K562 (cell line): ENCODE measurements at regions not wholly inside any gene's neighbourhood (a gene's known extent, or its start where the extent isn't known, plus 50 kb on each side); places are given as distances from the start of the nearest gene placed in this dataset.

Source experiments
- ATAC-seq: fragments of 200-7000 bp; cut with Tn5 transposase; 3 replicates; pipeline ENCODE4 v1.9.1; 2020; ENCODE audit warnings: moderate library complexity
- BruUV-seq: library from RNA; stranded (reverse); fragments of 400-500 nt; replicated peaks from 2 replicates; lab custom pipeline; 2021; lab: Mats Ljungman, UMichigan
- CTCF ChIA-PET: fragments of 300-600 bp; formaldehyde crosslinking; extraction: SDS; loops from one replicate; lab custom pipeline; 2021; ENCODE audit warnings: low intra/inter-chr PET ratio; lab: Yijun Ruan, JAX
- POLR2A ChIA-PET: fragments of 300-600, 350-650 bp; sonication (Branson Sonifier 250); formaldehyde crosslinking; extraction: SDS; loops from one replicate; lab custom pipeline; 2021; ENCODE audit warnings: antibody characterized with exemption, inconsistent platforms; lab: Yijun Ruan, JAX
- DNase-seq, 4 experiments: peaks; one replicate each; pipeline versions ENCODE4 v3.0.0 to v3.0.0-alpha.2; 2011 to 2018; ENCODE audit warnings: low spot score in 3 of 4, mixed read lengths in 3 of 4; ENCODE audit errors: extremely low read depth in 1 of 4
- FAIRE-seq: peaks from 2 replicates; lab custom pipeline; 2011; peaks lifted over from hg19 to GRCh38; lab: Jason Lieb, UNC
- H2AFZ ChIP-seq: 2 replicates; pipeline ENCODE4 v1.6.0; 2011; ENCODE audit warnings: low read depth, low read length, control low read depth, inconsistent platforms
- H3K27ac ChIP-seq: fragments of 200-600 bp; 3 replicates; pipeline ENCODE4 v1.8.0; 2011; ENCODE audit warnings: low read depth, mild to moderate bottlenecking, control low read depth, inconsistent platforms, low read length, moderate library complexity, mixed read lengths; ENCODE audit errors: extremely low read depth
- H3K27me3 ChIP-seq, 2 experiments: fragments of 300-600 bp in 1 of 2; 2 replicates in 1 of 2; 3 replicates in 1 of 2; pipeline versions ENCODE4 v1.6.0 to v1.8.0; 2011; ENCODE audit warnings: inconsistent platforms in 2 of 2, low read length in 2 of 2, mild to moderate bottlenecking in 1 of 2, mixed read lengths in 1 of 2, moderate library complexity in 1 of 2; ENCODE audit not compliant: control insufficient read depth in 2 of 2, insufficient read depth in 2 of 2
- H3K36me3 ChIP-seq: fragments of 300-600 bp; 3 replicates; pipeline ENCODE4 v1.8.0; 2011; ENCODE audit warnings: mild to moderate bottlenecking, low read length, inconsistent platforms; ENCODE audit not compliant: control insufficient read depth, insufficient read depth
- H3K4me1 ChIP-seq, 2 experiments: fragments of 200-600 bp in 1 of 2; replicated peaks in 1 of 2; 2 replicates in 1 of 2; 3 replicates in 1 of 2; pipeline versions ENCODE4 v1.5.1 to v1.8.0; 2011; ENCODE audit warnings: inconsistent platforms in 2 of 2, low read length in 2 of 2, mild to moderate bottlenecking in 1 of 2, mixed read lengths in 1 of 2, moderate library complexity in 1 of 2; ENCODE audit not compliant: control insufficient read depth in 2 of 2, insufficient read depth in 2 of 2
- H3K4me2 ChIP-seq: 2 replicates; pipeline ENCODE4 v1.6.1; 2011; ENCODE audit warnings: low read length, control low read depth, inconsistent platforms, mixed read lengths; ENCODE audit not compliant: insufficient read depth
- H3K4me3 ChIP-seq: fragments of 200-600 bp; sonication (generic), shearing (Covaris generic); 2 replicates; pipeline ENCODE4 v1.5.1; 2016; ENCODE audit warnings: control low read depth, inconsistent platforms
- H3K79me2 ChIP-seq: fragments of 200-600 bp; 3 replicates; pipeline ENCODE4 v1.8.0; 2011; ENCODE audit warnings: low read length, inconsistent platforms; ENCODE audit not compliant: control insufficient read depth, insufficient read depth
- H3K9ac ChIP-seq, 2 experiments: 2 replicates each; pipeline versions ENCODE4 v1.6.0 to v1.6.1; 2011; ENCODE audit warnings: low read depth in 2 of 2, low read length in 2 of 2, control low read depth in 1 of 2, inconsistent platforms in 1 of 2, mild to moderate bottlenecking in 1 of 2, mixed read lengths in 1 of 2; ENCODE audit not compliant: insufficient read depth in 1 of 2
- H3K9me1 ChIP-seq: one replicate; pipeline ENCODE4 v1.6.0; 2011; ENCODE audit warnings: inconsistent platforms, mild to moderate bottlenecking, low read length, moderate library complexity; ENCODE audit not compliant: control insufficient read depth, insufficient read depth
- H3K9me3 ChIP-seq: replicated peaks from 2 replicates; pipeline ENCODE4 v1.5.1; 2011; ENCODE audit warnings: low read depth, low read length, inconsistent platforms; ENCODE audit not compliant: control insufficient read depth, insufficient read depth
- H4K20me1 ChIP-seq: replicated peaks from 2 replicates; pipeline ENCODE4 v1.6.1; 2011; ENCODE audit warnings: low read length, inconsistent platforms, mixed read lengths; ENCODE audit not compliant: control insufficient read depth, insufficient read depth
- WGBS: fragments of 100-300 bp; shearing (Covaris generic); methylation state at CpG from one replicate; pipeline ENCODE4 v1.1.6; 2016; ENCODE audit warnings: low coverage, mixed read lengths; ENCODE audit not compliant: insufficient coverage; ENCODE audit errors: missing lambda C conversion rate; 5-methylcytosine and 5-hydroxymethylcytosine counted together
- in situ Hi-C: fragments of 300-500 bp; cut with MboI; formaldehyde crosslinking; loops from 4 replicates; pipeline ENCODE4 v1.15.0; 2018; ENCODE audit warnings: inconsistent platforms, mixed read lengths
- intact Hi-C: fragments of 100-400 bp; cut with micrococcal nuclease; formaldehyde crosslinking; loops from 2 replicates; pipeline ENCODE4 v1.14.2; 2022
- TF ChIP-seq, protein P1 (sequence below): sonication (generic); formaldehyde crosslinking; IDR thresholded peaks from 2 replicates; pipeline ENCODE4 v1.8.0; 2022; ENCODE audit warnings: mild to moderate bottlenecking, missing genetic modification reagents
- TF ChIP-seq, protein P2 (sequence below): sonication (generic); formaldehyde crosslinking; IDR thresholded peaks from 2 replicates; pipeline ENCODE4 v1.8.0; 2022; ENCODE audit warnings: mild to moderate bottlenecking, missing genetic modification reagents
- TF ChIP-seq, protein P3 (sequence below), 2 experiments: IDR thresholded peaks in 1 of 2; conservative IDR thresholded peaks in 1 of 2; 2 replicates each; pipeline ENCODE4 v1.6.1; 2016; ENCODE audit warnings: low read depth in 2 of 2, mild to moderate bottlenecking in 1 of 2, missing compliant biosample characterization in 1 of 2, missing genetic modification characterization in 1 of 2, moderate library complexity in 1 of 2
- TF ChIP-seq, protein P4 (sequence below): fragments of 450-650 bp; IDR thresholded peaks from 2 replicates; pipeline ENCODE4 v1.6.1; 2016

DNA sequence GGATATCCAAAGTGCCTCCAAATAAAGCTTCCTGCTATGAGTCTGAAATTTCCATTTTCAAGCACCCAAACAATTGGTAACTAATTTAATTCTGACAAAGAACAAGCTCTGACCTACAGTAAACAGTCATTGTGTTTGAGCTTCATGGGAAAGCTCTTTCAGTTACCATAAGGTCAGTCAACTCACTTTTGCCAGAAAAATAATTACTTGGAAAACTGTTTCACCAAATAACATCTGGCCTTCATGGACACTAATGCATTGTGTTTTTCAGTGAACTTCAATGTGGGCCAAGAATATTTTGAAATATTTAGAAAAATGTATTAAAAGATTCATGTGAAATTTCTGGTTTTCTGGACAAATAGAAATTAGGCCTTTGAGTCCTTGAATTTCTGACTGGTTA, 369.9 kb downstream of the GALR1 start (continued):
- TF ChIP-seq, protein P1, sequence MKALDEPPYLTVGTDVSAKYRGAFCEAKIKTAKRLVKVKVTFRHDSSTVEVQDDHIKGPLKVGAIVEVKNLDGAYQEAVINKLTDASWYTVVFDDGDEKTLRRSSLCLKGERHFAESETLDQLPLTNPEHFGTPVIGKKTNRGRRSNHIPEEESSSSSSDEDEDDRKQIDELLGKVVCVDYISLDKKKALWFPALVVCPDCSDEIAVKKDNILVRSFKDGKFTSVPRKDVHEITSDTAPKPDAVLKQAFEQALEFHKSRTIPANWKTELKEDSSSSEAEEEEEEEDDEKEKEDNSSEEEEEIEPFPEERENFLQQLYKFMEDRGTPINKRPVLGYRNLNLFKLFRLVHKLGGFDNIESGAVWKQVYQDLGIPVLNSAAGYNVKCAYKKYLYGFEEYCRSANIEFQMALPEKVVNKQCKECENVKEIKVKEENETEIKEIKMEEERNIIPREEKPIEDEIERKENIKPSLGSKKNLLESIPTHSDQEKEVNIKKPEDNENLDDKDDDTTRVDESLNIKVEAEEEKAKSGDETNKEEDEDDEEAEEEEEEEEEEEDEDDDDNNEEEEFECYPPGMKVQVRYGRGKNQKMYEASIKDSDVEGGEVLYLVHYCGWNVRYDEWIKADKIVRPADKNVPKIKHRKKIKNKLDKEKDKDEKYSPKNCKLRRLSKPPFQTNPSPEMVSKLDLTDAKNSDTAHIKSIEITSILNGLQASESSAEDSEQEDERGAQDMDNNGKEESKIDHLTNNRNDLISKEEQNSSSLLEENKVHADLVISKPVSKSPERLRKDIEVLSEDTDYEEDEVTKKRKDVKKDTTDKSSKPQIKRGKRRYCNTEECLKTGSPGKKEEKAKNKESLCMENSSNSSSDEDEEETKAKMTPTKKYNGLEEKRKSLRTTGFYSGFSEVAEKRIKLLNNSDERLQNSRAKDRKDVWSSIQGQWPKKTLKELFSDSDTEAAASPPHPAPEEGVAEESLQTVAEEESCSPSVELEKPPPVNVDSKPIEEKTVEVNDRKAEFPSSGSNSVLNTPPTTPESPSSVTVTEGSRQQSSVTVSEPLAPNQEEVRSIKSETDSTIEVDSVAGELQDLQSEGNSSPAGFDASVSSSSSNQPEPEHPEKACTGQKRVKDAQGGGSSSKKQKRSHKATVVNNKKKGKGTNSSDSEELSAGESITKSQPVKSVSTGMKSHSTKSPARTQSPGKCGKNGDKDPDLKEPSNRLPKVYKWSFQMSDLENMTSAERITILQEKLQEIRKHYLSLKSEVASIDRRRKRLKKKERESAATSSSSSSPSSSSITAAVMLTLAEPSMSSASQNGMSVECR (CRISPR knock-in tag): no peak
- TF ChIP-seq, all 486 proteins: peak for 0

DNA sequence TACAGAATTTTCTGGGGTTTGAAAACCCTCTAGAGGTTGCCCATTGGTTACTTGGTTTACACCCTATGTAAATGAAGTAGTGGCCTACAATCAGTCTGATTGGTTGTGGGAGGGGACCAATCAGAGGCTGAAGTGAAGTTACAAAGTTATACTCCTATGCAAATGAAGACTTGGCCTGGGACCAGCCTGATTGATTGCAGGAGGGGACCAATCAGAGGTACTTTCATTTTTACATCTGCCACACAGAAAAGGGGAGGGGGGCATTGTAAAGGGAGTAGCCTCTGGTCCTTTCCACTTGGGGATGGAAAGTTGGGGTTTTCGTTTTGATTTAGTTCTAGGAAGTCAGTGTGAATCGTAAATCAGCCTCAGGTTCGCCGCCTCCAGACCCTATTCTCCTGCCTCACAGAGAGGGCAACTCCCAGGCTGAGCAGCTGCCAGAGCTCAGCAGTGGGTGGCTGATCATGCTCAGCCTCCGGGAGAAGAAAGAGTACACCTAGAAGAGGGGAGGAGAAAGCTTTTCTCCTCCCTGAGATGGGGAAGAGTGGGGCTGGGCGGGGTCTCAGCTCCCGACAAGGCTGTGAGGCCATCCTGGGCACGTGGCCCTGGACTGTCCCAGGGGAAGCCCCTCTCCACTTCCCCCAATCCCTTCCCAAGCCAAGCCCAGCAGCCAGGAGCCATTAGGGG, 372.5 kb downstream of the GALR1 start:
- POLR2A ChIA-PET: no interaction called here
- no peak overlapping the region for H2AFZ ChIP-seq

More for the DNA sequence above, 372.5 kb downstream of the GALR1 start:
- ATAC-seq: no peak
- WGBS: 0% methylated on average over 4 of the region's 8 CpGs
- no peaks in the 10 kb centered on the region for H3K9me1 ChIP-seq
- in situ Hi-C loops: no loop called here
- H3K4me3 ChIP-seq: no peak overlapping the region
- CTCF ChIA-PET: no interaction called here
- H3K27me3 ChIP-seq: no peaks in the 10 kb centered on the region
- no peaks in the 10 kb centered on the region for H3K9me3 ChIP-seq
- intact Hi-C loops: no loop called here
- no peaks in the 10 kb centered on the region for H3K79me2 ChIP-seq
- H3K27ac ChIP-seq: no peak overlapping the region
- FAIRE-seq: no peak
- H4K20me1 ChIP-seq: no peaks in the 10 kb centered on the region
- TF ChIP-seq, protein P2, sequence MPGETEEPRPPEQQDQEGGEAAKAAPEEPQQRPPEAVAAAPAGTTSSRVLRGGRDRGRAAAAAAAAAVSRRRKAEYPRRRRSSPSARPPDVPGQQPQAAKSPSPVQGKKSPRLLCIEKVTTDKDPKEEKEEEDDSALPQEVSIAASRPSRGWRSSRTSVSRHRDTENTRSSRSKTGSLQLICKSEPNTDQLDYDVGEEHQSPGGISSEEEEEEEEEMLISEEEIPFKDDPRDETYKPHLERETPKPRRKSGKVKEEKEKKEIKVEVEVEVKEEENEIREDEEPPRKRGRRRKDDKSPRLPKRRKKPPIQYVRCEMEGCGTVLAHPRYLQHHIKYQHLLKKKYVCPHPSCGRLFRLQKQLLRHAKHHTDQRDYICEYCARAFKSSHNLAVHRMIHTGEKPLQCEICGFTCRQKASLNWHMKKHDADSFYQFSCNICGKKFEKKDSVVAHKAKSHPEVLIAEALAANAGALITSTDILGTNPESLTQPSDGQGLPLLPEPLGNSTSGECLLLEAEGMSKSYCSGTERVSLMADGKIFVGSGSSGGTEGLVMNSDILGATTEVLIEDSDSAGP (CRISPR knock-in tag): no peak
- TF ChIP-seq, protein P3, sequence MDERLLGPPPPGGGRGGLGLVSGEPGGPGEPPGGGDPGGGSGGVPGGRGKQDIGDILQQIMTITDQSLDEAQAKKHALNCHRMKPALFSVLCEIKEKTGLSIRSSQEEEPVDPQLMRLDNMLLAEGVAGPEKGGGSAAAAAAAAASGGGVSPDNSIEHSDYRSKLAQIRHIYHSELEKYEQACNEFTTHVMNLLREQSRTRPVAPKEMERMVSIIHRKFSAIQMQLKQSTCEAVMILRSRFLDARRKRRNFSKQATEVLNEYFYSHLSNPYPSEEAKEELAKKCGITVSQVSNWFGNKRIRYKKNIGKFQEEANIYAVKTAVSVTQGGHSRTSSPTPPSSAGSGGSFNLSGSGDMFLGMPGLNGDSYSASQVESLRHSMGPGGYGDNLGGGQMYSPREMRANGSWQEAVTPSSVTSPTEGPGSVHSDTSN (CRISPR knock-in tag; IDR thresholded peaks at IDR 0.05; ENCODE audit: low read depth): no peak
- TF ChIP-seq, protein P3 (tag; conservative IDR thresholded peaks at IDR 0.05; ENCODE audit: low read depth): 0 out of 2 replicates have a peak, but pooled peaks have one; percentile 12
- TF ChIP-seq, protein P4, sequence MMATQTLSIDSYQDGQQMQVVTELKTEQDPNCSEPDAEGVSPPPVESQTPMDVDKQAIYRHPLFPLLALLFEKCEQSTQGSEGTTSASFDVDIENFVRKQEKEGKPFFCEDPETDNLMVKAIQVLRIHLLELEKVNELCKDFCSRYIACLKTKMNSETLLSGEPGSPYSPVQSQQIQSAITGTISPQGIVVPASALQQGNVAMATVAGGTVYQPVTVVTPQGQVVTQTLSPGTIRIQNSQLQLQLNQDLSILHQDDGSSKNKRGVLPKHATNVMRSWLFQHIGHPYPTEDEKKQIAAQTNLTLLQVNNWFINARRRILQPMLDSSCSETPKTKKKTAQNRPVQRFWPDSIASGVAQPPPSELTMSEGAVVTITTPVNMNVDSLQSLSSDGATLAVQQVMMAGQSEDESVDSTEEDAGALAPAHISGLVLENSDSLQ: peak; percentile 45; the same call in 1 of the 2 replicates
- no peaks in the 10 kb centered on the region for H3K4me1 ChIP-seq
- no peak overlapping the region for H3K4me2 ChIP-seq
- no TSS peak for BruUV-seq
- no peak overlapping the region for H3K9ac ChIP-seq
- no peak for DNase-seq
- no peaks in the 10 kb centered on the region for H3K36me3 ChIP-seq
